ENCODE measurements at regions not wholly inside any gene's neighbourhood (a gene's known extent, or its start where the extent isn't known, plus 50 kb on each side); places are given as distances from the start of the nearest gene placed in this dataset.
"Not testable (repeated sequence)": the region's sequence is repeated elsewhere in the genome, so short reads cannot be mapped to it uniquely, and the experiment has no call there.

GRCh38 chr10:22130824-22131223 lies 87.0 kb downstream of the EBLN1 start:
- not testable (repeated sequence) for H3K4me3 ChIP-seq (ENCODE audit: low read depth in 1 of 3, low read length in 3 of 3); DNase-seq; H3K36me3 ChIP-seq (ENCODE audit: control insufficient read depth in 3 of 3, insufficient read depth in 2 of 3, low read depth in 1 of 3, low read length in 3 of 3); H3K27ac ChIP-seq (ENCODE audit: low read depth in 1 of 3, low read length in 2 of 3); H3K4me1 ChIP-seq (ENCODE audit: control insufficient read depth in 3 of 3, insufficient read depth in 2 of 3, low read depth in 1 of 3, low read length in 2 of 3); FAIRE-seq; H3K9me3 ChIP-seq (ENCODE audit: control insufficient read depth in 2 of 2, insufficient read depth in 1 of 2, low read depth in 1 of 2, low read length in 1 of 2); H3K27me3 ChIP-seq (ENCODE audit: control insufficient read depth in 3 of 3, insufficient read depth in 3 of 3, low read length in 3 of 3)
- 62 to 76% (median 62%) methylated on average over 6 of the region's 6 CpGs for WGBS, 3 donors

- H3K4me3 ChIP-seq (ENCODE audit: low read depth in 1 of 3, low read length in 3 of 3); H3K36me3 ChIP-seq (ENCODE audit: control insufficient read depth in 3 of 3, insufficient read depth in 2 of 3, low read depth in 1 of 3, low read length in 3 of 3); H3K27ac ChIP-seq (ENCODE audit: low read depth in 1 of 3, low read length in 2 of 3); H3K27me3 ChIP-seq (ENCODE audit: control insufficient read depth in 3 of 3, insufficient read depth in 3 of 3, low read length in 3 of 3); DNase-seq; H3K9me3 ChIP-seq (ENCODE audit: control insufficient read depth in 2 of 2, insufficient read depth in 1 of 2, low read depth in 1 of 2, low read length in 1 of 2); FAIRE-seq; H3K4me1 ChIP-seq (ENCODE audit: control insufficient read depth in 3 of 3, insufficient read depth in 2 of 3, low read depth in 1 of 3, low read length in 2 of 3): not testable (repeated sequence)
- 94 to 98% (median 96%) methylated on average over 16 to 22 of the region's 22 CpGs for WGBS, 3 donors
These were observed 88.2 kb downstream of the EBLN1 start for GRCh38 chr10:22129612-22130011.

GRCh38 chr10:22121181-22121580 lies 96.6 kb downstream of the EBLN1 start:
- FAIRE-seq; H3K27ac ChIP-seq (ENCODE audit: low read depth in 1 of 3, low read length in 2 of 3); H3K4me3 ChIP-seq (ENCODE audit: low read depth in 1 of 3, low read length in 3 of 3); H3K27me3 ChIP-seq (ENCODE audit: control insufficient read depth in 3 of 3, insufficient read depth in 3 of 3, low read length in 3 of 3); H3K4me1 ChIP-seq (ENCODE audit: control insufficient read depth in 3 of 3, insufficient read depth in 2 of 3, low read depth in 1 of 3, low read length in 2 of 3); DNase-seq; H3K9me3 ChIP-seq (ENCODE audit: control insufficient read depth in 2 of 2, insufficient read depth in 1 of 2, low read depth in 1 of 2, low read length in 1 of 2); H3K36me3 ChIP-seq (ENCODE audit: control insufficient read depth in 3 of 3, insufficient read depth in 2 of 3, low read depth in 1 of 3, low read length in 3 of 3): not testable (repeated sequence)
- 76 to 84% (median 78%) methylated on average over 3 of the region's 3 CpGs for WGBS, 3 donors

- DNase-seq; H3K9me3 ChIP-seq (ENCODE audit: control insufficient read depth in 2 of 2, insufficient read depth in 1 of 2, low read depth in 1 of 2, low read length in 1 of 2); H3K4me3 ChIP-seq (ENCODE audit: low read depth in 1 of 3, low read length in 3 of 3); H3K4me1 ChIP-seq (ENCODE audit: control insufficient read depth in 3 of 3, insufficient read depth in 2 of 3, low read depth in 1 of 3, low read length in 2 of 3); FAIRE-seq; H3K27me3 ChIP-seq (ENCODE audit: control insufficient read depth in 3 of 3, insufficient read depth in 3 of 3, low read length in 3 of 3); H3K27ac ChIP-seq (ENCODE audit: low read depth in 1 of 3, low read length in 2 of 3); H3K36me3 ChIP-seq (ENCODE audit: control insufficient read depth in 3 of 3, insufficient read depth in 2 of 3, low read depth in 1 of 3, low read length in 3 of 3): not testable (repeated sequence)
- 78 to 91% (median 84%) methylated on average over 1 of the region's 1 CpG for WGBS, 3 donors
These were observed 97.7 kb downstream of the EBLN1 start for GRCh38 chr10:22120072-22120471.

DNA sequence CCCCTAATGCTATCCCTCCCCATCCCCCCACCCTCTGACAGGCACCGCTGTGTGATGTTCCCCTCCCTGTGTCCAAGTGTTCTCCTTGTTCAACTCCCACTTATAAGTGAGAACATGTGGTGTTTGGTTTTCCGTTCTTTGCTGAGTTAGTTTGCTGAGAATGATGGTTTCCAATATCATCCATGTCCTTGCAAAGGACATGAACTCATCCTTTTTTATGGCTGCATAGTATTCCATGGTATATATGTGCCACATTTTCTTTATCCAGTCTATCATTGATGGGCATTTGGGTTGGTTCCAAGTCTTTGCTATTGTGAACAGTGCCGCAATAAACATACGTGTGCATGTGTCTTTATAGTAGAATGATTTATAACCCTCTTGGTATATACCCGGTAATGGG lies 98.2 kb downstream of the EBLN1 start:
- not testable (repeated sequence) for H3K27me3 ChIP-seq (ENCODE audit: control insufficient read depth in 3 of 3, insufficient read depth in 3 of 3, low read length in 3 of 3); H3K4me1 ChIP-seq (ENCODE audit: control insufficient read depth in 3 of 3, insufficient read depth in 2 of 3, low read depth in 1 of 3, low read length in 2 of 3); H3K4me3 ChIP-seq (ENCODE audit: low read depth in 1 of 3, low read length in 3 of 3); H3K36me3 ChIP-seq (ENCODE audit: control insufficient read depth in 3 of 3, insufficient read depth in 2 of 3, low read depth in 1 of 3, low read length in 3 of 3); H3K27ac ChIP-seq (ENCODE audit: low read depth in 1 of 3, low read length in 2 of 3); FAIRE-seq; H3K9me3 ChIP-seq (ENCODE audit: control insufficient read depth in 2 of 2, insufficient read depth in 1 of 2, low read depth in 1 of 2, low read length in 1 of 2); DNase-seq
- 94 to 97% (median 95%) methylated on average over 5 of the region's 5 CpGs for WGBS, 3 donors

DNA sequence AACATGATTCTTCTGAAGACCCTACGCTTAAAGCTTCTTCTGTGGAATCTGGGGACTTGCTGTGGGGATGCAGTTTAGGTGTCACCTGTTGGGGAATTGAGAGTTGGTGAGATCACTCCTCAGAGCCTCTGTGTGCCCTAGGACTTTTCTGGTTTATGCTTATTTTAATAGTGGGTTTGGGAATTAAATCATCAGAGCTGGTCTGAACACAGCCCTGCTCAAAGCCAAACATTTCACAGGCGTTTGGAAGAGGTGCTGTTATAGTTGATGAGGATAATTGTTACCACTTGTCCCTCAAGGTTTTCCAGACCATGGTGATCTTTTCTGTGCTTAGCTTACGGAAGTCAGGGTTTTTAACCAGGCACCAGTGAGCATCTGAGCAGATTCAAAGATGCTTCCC lies 106.1 kb downstream of the EBLN1 start:
- Histone ChIP-seq H3K4me1 (ENCODE audit: control insufficient read depth in 3 of 3, insufficient read depth in 2 of 3, low read depth in 1 of 3, low read length in 2 of 3) (no peaks in the 10 kb centered on the region), H3K27me3 (ENCODE audit: control insufficient read depth in 3 of 3, insufficient read depth in 3 of 3, low read length in 3 of 3) (no peaks in the 10 kb centered on the region), H3K4me3 (ENCODE audit: low read depth in 1 of 3, low read length in 3 of 3) (no peak overlapping the region), H3K36me3 (ENCODE audit: control insufficient read depth in 3 of 3, insufficient read depth in 2 of 3, low read depth in 1 of 3, low read length in 3 of 3) (no peaks in the 10 kb centered on the region), H3K27ac (ENCODE audit: low read depth in 1 of 3, low read length in 2 of 3) (no peak overlapping the region), H3K9me3 (ENCODE audit: control insufficient read depth in 2 of 2, insufficient read depth in 1 of 2, low read depth in 1 of 2, low read length in 1 of 2) (no peaks in the 10 kb centered on the region)
- FAIRE-seq: no peak
- 55 to 79% (median 78%) methylated on average over 3 of the region's 3 CpGs for WGBS, 3 donors
- DNase-seq: no peak

DNA sequence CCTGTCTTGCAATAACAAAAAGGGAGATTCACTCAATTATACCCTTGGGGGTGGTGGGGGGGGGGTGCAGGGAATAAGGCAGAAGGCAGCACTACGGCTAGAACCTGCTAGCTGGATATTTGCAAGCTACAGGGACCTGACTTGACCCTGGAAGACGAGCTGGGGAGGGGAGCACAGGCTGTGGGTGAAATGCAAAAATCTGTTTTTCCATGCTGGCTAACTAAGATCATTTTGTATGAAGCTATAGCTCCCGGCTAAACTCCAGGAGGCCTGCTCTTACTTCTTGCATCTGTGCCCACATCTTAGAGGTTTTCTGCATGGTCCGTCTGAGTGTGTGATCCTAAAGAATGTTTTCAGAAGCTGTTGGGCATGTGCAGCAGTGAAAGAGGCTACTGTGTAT lies 106.6 kb downstream of the EBLN1 start:
- no peak overlapping the region for H3K27ac ChIP-seq (ENCODE audit: low read depth in 1 of 3, low read length in 2 of 3)
- no peaks in the 10 kb centered on the region for H3K27me3 ChIP-seq (ENCODE audit: control insufficient read depth in 3 of 3, insufficient read depth in 3 of 3, low read length in 3 of 3)
- no peak for DNase-seq
- H3K9me3 ChIP-seq (ENCODE audit: control insufficient read depth in 2 of 2, insufficient read depth in 1 of 2, low read depth in 1 of 2, low read length in 1 of 2): no peaks in the 10 kb centered on the region
- no peaks in the 10 kb centered on the region for H3K36me3 ChIP-seq (ENCODE audit: control insufficient read depth in 3 of 3, insufficient read depth in 2 of 3, low read depth in 1 of 3, low read length in 3 of 3)
- H3K4me3 ChIP-seq (ENCODE audit: low read depth in 1 of 3, low read length in 3 of 3): no peak overlapping the region
- FAIRE-seq: no peak
- 58 to 63% (median 58%) methylated on average over 4 of the region's 4 CpGs for WGBS, 3 donors
- no peaks in the 10 kb centered on the region for H3K4me1 ChIP-seq (ENCODE audit: control insufficient read depth in 3 of 3, insufficient read depth in 2 of 3, low read depth in 1 of 3, low read length in 2 of 3)

GRCh38 chr10:22110761-22111160 lies 107.1 kb downstream of the EBLN1 start:
- 24 to 48% (median 30%) methylated on average over 3 of the region's 3 CpGs for WGBS, 3 donors
- Histone ChIP-seq H3K4me3 (ENCODE audit: low read depth in 1 of 3, low read length in 3 of 3) (no peak overlapping the region), H3K27me3 (ENCODE audit: control insufficient read depth in 3 of 3, insufficient read depth in 3 of 3, low read length in 3 of 3) (no peaks in the 10 kb centered on the region), H3K27ac (ENCODE audit: low read depth in 1 of 3, low read length in 2 of 3) (no peak overlapping the region), H3K4me1 (ENCODE audit: control insufficient read depth in 3 of 3, insufficient read depth in 2 of 3, low read depth in 1 of 3, low read length in 2 of 3) (no peaks in the 10 kb centered on the region), H3K9me3 (ENCODE audit: control insufficient read depth in 2 of 2, insufficient read depth in 1 of 2, low read depth in 1 of 2, low read length in 1 of 2) (no peaks in the 10 kb centered on the region), H3K36me3 (ENCODE audit: control insufficient read depth in 3 of 3, insufficient read depth in 2 of 3, low read depth in 1 of 3, low read length in 3 of 3) (no peaks in the 10 kb centered on the region)
- no peak for DNase-seq
- no peak for FAIRE-seq

- no peaks in the 10 kb centered on the region for H3K27me3 ChIP-seq (ENCODE audit: control insufficient read depth in 3 of 3, insufficient read depth in 3 of 3, low read length in 3 of 3)
- WGBS, 3 donors: 68 to 81% (median 73%) methylated on average over 4 of the region's 4 CpGs
- no peak overlapping the region for H3K4me3 ChIP-seq (ENCODE audit: low read depth in 1 of 3, low read length in 3 of 3)
- no peaks in the 10 kb centered on the region for H3K36me3 ChIP-seq (ENCODE audit: control insufficient read depth in 3 of 3, insufficient read depth in 2 of 3, low read depth in 1 of 3, low read length in 3 of 3)
- H3K9me3 ChIP-seq (ENCODE audit: control insufficient read depth in 2 of 2, insufficient read depth in 1 of 2, low read depth in 1 of 2, low read length in 1 of 2): no peaks in the 10 kb centered on the region
- H3K4me1 ChIP-seq (ENCODE audit: control insufficient read depth in 3 of 3, insufficient read depth in 2 of 3, low read depth in 1 of 3, low read length in 2 of 3): no peaks in the 10 kb centered on the region
- no peak for DNase-seq
- no peak for FAIRE-seq
- H3K27ac ChIP-seq (ENCODE audit: low read depth in 1 of 3, low read length in 2 of 3): no peak overlapping the region
These were observed 101.7 kb upstream of the DNAJC1 start for GRCh38 chr10:22105270-22105669.
